Body of pancreas (tissue), 4 donors: ENCODE measurements at regions not wholly inside any gene's neighbourhood (a gene's known extent, or its start where the extent isn't known, plus 50 kb on each side); places are given as distances from the start of the nearest gene placed in this dataset.

Source experiments
- ATAC-seq: fragments of 150-250 bp; one replicate; pipeline ENCODE4 v1.9.1; 2016
- DNase-seq, 4 donors: peaks; one replicate each; pipeline ENCODE4 v3.0.0-alpha.2; 2019
- H3K27ac ChIP-seq, 4 donors: fragments of 200-600 bp; sonication (generic); 1 replicate in 3 of 4; 2 replicates in 1 of 4; pipeline versions ENCODE4 v1.5.1 to v1.6.1; 2016 to 2019; ENCODE audit warnings: mild to moderate bottlenecking in 1 of 4, mixed read lengths in 1 of 4, moderate library complexity in 1 of 4
- H3K27me3 ChIP-seq, 2 donors: fragments of 200-600 bp; sonication (generic); one replicate each; pipeline ENCODE4 v1.6.0; 2016; ENCODE audit warnings: mild to moderate bottlenecking in 1 of 2
- H3K36me3 ChIP-seq, 2 donors: fragments of 200-600 bp; sonication (generic); replicated peaks in 1 of 2; 2 replicates each; pipeline ENCODE4 v1.5.1; 2016; ENCODE audit warnings: low read depth in 2 of 2; ENCODE audit not compliant: insufficient read depth in 1 of 2
- H3K4me1 ChIP-seq: fragments of 200-600 bp; sonication (generic); one replicate; pipeline ENCODE4 v1.6.0; 2016
- H3K4me3 ChIP-seq, 2 donors: fragments of 200-600 bp; sonication (generic); 1 replicate in 1 of 2; 2 replicates in 1 of 2; pipeline ENCODE4 v1.5.1; 2016 to 2019
- H3K9me3 ChIP-seq, 3 donors: fragments of 200-600 bp; sonication (generic); 1 replicate in 2 of 3; 2 replicates in 1 of 3; pipeline ENCODE4 v1.5.1; 2016
- POLR2A ChIP-seq, 3 donors: fragments of 450-650 bp; IDR thresholded peaks; one replicate each; pipeline ENCODE4 v1.6.1; 2016; ENCODE audit warnings: antibody characterized with exemption in 3 of 3, mild to moderate bottlenecking in 2 of 3
- WGBS, 2 donors: methylation state at CpG; one replicate each; pipeline ENCODE4 v1.1.5; 2017; 5-methylcytosine and 5-hydroxymethylcytosine counted together
- intact Hi-C: fragments of 100-400 bp; cut with DNase I; formaldehyde crosslinking; loops from one replicate; pipeline ENCODE4 v1.15.1; 2023
- TF ChIP-seq, protein P1 (sequence below), 7 experiments: fragments of 450-650 bp in 4 of 7; fragments of 200-600 bp in 3 of 7; sonication (generic) in 3 of 7; IDR thresholded peaks; one replicate each; pipeline ENCODE4 v1.5.1; 2016 to 2019; ENCODE audit warnings: antibody characterized with exemption in 7 of 7

DNA sequence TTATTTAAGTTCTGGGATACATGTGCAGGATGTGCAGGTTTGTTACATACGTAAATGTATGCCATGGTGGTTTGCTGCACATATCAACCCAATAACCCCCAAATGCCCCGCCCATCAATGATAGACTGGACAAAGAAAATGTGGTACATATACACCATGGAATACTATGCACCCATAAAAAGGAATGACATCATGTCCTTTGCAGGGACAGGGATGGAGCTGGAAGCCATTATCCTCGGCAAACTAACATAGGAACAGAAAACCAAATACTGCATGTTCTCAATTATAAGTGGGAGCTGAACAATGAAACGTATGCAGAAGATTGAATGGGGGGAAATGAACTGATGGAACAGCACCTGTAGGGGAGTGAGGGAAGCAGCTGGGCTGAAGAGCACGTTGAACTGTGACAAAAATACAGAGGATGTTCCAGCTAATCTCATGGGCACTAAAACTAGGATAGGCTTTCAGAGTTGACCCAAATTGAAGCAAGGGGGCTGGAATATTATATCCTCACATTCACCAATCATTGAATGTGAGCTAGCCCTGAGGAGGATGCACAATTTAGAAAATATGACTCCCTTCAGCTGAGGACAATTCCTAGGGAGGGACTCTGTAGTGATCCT, 70.5 kb upstream of the OSMR start:
- no peaks in the 10 kb centered on the region for H3K9me3 ChIP-seq
- no peak for ATAC-seq
- H3K27me3 ChIP-seq = no peaks in the 10 kb centered on the region
- no peaks in the 10 kb centered on the region for H3K4me1 ChIP-seq
- TF ChIP-seq, protein P1, sequence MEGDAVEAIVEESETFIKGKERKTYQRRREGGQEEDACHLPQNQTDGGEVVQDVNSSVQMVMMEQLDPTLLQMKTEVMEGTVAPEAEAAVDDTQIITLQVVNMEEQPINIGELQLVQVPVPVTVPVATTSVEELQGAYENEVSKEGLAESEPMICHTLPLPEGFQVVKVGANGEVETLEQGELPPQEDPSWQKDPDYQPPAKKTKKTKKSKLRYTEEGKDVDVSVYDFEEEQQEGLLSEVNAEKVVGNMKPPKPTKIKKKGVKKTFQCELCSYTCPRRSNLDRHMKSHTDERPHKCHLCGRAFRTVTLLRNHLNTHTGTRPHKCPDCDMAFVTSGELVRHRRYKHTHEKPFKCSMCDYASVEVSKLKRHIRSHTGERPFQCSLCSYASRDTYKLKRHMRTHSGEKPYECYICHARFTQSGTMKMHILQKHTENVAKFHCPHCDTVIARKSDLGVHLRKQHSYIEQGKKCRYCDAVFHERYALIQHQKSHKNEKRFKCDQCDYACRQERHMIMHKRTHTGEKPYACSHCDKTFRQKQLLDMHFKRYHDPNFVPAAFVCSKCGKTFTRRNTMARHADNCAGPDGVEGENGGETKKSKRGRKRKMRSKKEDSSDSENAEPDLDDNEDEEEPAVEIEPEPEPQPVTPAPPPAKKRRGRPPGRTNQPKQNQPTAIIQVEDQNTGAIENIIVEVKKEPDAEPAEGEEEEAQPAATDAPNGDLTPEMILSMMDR (IDR thresholded peaks at IDR 0.05) = no peak
- TF ChIP-seq POLR2A (IDR thresholded peaks at IDR 0.05) = no peak
- H3K27ac ChIP-seq = no peak overlapping the region
- intact Hi-C loops = no loop called here
- H3K36me3 ChIP-seq = no peaks in the 10 kb centered on the region
- DNase-seq = no peak
- WGBS, 2 donors = 69 to 81% methylated on average over 5 of the region's 5 CpGs
- no peak overlapping the region for H3K4me3 ChIP-seq

DNA sequence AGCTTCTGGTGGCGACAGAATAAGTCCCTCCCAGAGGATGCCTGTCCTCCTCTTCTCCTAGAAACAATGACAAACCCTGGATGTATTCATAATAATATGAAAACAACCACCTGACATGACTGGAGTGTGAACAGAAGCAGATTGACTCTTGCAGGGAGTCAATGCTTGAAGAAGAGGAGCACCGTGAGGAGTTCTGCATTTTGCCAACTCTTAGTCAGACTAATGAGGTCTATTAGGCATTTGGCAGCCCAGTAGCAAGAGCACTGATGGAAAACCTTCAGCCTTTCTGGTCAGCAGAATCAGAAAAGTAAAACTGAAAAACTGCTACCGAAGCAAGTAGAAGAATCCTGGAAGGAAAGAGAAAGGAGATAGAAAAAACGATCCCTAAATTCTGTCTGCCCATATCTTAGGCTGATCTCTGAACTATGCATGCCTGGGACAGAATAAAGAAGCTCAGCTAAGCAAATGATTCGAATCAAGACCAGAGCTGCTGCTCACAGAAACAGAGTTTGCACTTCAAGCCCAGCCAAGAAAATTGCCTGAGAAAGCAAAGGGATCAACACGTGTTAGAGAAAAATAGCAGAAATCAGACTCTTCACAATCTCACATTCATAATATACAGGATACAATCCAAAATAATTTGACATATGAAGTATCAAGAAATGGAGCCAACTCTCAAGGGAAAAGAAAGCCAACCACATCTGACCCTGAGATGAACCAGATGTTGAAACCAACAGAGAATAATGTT, 69.5 kb upstream of the OSMR start:
- 60% methylated on average over 6 of the region's 6 CpGs for WGBS, 2 donors
- TF ChIP-seq, protein P1 (IDR thresholded peaks at IDR 0.05) = no peak
- no peak for TF ChIP-seq POLR2A (IDR thresholded peaks at IDR 0.05)
- Histone ChIP-seq H3K4me1 (no peaks in the 10 kb centered on the region), H3K4me3 (no peak overlapping the region), H3K27ac (no peak overlapping the region), H3K36me3 (no peaks in the 10 kb centered on the region), H3K27me3 (no peaks in the 10 kb centered on the region), H3K9me3 (no peaks in the 10 kb centered on the region)
- intact Hi-C loops = no loop called here
- no peak for DNase-seq
- no peak for ATAC-seq

DNA sequence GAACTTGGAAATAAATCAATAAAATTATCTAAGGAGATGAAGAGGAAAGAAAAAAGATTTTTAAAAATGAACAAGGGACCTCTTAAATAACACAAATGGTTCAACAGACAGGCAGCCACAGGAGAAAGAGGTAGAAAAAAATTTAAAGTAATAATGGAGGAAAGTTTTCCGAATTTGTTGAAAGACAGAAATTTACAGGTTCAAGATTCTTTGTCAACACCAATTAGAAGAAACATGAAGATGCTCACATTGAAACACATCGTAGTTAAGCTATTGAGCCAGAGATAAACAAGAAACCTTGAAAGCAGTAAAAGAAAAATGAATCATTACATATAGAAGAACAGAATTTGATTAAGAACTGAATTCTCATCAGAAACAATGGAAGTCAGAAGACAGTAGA, 68.7 kb upstream of the OSMR start:
- no peak for DNase-seq
- no peak overlapping the region for H3K27ac ChIP-seq
- intact Hi-C loops = no loop called here
- no peak for ATAC-seq
- no peaks in the 10 kb centered on the region for H3K36me3 ChIP-seq
- no peaks in the 10 kb centered on the region for H3K9me3 ChIP-seq
- TF ChIP-seq, protein P1 (IDR thresholded peaks at IDR 0.05) = no peak
- no peak for TF ChIP-seq POLR2A (IDR thresholded peaks at IDR 0.05)
- H3K4me1 ChIP-seq = no peaks in the 10 kb centered on the region
- no peaks in the 10 kb centered on the region for H3K27me3 ChIP-seq
- 29 to 65% methylated on average over 2 of the region's 2 CpGs for WGBS, 2 donors
- no peak overlapping the region for H3K4me3 ChIP-seq

DNA sequence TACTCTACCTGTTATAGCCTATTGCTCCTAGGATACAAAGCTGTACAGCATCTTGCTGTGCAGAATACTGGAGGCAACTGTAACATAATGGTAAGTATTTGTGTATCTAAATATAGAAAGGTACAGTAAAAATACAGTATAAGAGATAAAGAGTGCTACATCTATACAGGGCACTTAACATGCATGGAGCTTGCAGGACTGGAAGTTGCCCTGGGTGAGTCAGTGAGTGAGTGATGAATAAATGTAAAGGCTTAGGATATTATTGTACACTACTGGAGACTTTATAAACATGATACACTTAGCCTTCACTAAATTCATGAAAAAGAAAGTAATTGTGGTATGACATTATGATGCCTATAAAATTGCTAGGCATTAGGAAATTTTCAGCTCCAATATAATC, 65.5 kb upstream of the OSMR start:
- DNase-seq (no peak), ATAC-seq (no peak)
- TF ChIP-seq POLR2A (IDR thresholded peaks at IDR 0.05) = no peak
- TF ChIP-seq, protein P1 (IDR thresholded peaks at IDR 0.05) = no peak

DNA sequence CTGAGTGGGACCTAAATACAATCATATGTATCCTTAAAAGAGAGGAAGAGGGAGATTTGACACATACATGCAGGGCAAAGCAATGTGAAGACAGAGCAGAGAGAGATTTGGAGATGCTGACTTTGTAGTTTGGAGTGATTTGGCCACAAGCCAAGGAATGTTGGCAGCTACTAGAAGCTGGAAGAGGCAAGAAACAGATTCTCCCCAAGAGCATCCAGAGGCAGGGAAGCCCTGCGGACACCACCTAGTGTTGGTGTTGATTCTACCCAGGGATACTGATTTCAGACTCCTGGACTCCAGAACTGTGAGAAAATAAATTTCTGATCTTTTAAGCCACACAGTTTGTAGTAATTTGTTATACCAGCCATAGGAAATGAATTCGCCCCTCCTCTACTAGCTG, 64.9 kb upstream of the OSMR start:
- ATAC-seq (no peak), DNase-seq (peak; percentile 32 to 57 (median 46))
- intact Hi-C loops = no loop called here
- Histone ChIP-seq H3K27ac (no peak overlapping the region), H3K36me3 (no peaks in the 10 kb centered on the region), H3K27me3 (no peaks in the 10 kb centered on the region), H3K4me1 (peaks cover 17% of the 10 kb centered on the region), H3K9me3 (peaks cover 0 to 3% (median 0%) of the 10 kb centered on the region in 3 donors), H3K4me3 (no peak overlapping the region)
- WGBS, 2 donors = 79 to 85% methylated on average over 2 of the region's 2 CpGs
- TF ChIP-seq, protein P1 (IDR thresholded peaks at IDR 0.05) = no peak
- TF ChIP-seq POLR2A (IDR thresholded peaks at IDR 0.05) = no peak

More for the DNA sequence above, 65.5 kb upstream of the OSMR start:
- Histone ChIP-seq H3K36me3 (no peaks in the 10 kb centered on the region), H3K4me3 (no peak overlapping the region), H3K4me1 (peaks cover 17% of the 10 kb centered on the region), H3K9me3 (peaks cover 0 to 3% (median 0%) of the 10 kb centered on the region in 3 donors), H3K27me3 (no peaks in the 10 kb centered on the region), H3K27ac (no peak overlapping the region)
- intact Hi-C loops = no loop called here
